ENCODE measurements at regions not wholly inside any gene's neighbourhood (a gene's known extent, or its start where the extent isn't known, plus 50 kb on each side); places are given as distances from the start of the nearest gene placed in this dataset.
A peak's percentile ranks its signal among the peaks of the same experiment; 100 is the strongest.

- ATAC-seq: no peak
- DNase-seq: no peak
- intact Hi-C loops (cut with DNase I): no loop called here
These were observed 526.1 kb upstream of the WWC1 start for GRCh38 chr5:167765352-167765751.

GRCh38 chr5:167766957-167767356 lies 524.5 kb upstream of the WWC1 start:
- intact Hi-C loops (cut with DNase I): no loop called here
- DNase-seq (no peak), ATAC-seq (no peak)

GRCh38 chr5:167767795-167768194 lies 523.6 kb upstream of the WWC1 start:
- intact Hi-C loops (cut with DNase I): no loop called here
- DNase-seq: no peak
- no peak for ATAC-seq

- intact Hi-C loops (cut with DNase I): no loop called here
- ATAC-seq: no peak
- no peak for DNase-seq
These were observed 521.5 kb upstream of the WWC1 start for GRCh38 chr5:167769846-167770413.

GRCh38 chr5:167770461-167770860 lies 521.0 kb upstream of the WWC1 start:
- intact Hi-C loops (cut with DNase I): no loop called here
- ATAC-seq (no peak), DNase-seq (no peak)

- ATAC-seq: no peak
- no peak for DNase-seq
- intact Hi-C loops (cut with DNase I): no loop called here
These were observed 519.9 kb upstream of the WWC1 start for GRCh38 chr5:167771571-167771970.

- intact Hi-C loops (cut with DNase I): no loop called here
- ATAC-seq (no peak), DNase-seq (no peak)
These were observed 517.7 kb upstream of the WWC1 start for GRCh38 chr5:167773668-167774301.

- intact Hi-C loops (cut with DNase I): no loop called here
- ATAC-seq (no peak), DNase-seq (no peak)
These were observed 513.7 kb upstream of the WWC1 start for GRCh38 chr5:167777746-167778145.

GRCh38 chr5:167778228-167778627 lies 513.2 kb upstream of the WWC1 start:
- no peak for DNase-seq
- ATAC-seq: peak in 1 of 2 donors; percentile 53
- intact Hi-C loops (cut with DNase I): no loop called here

GRCh38 chr5:167779644-167780043 lies 511.8 kb upstream of the WWC1 start:
- DNase-seq: no peak

GRCh38 chr5:167780177-167780576 lies 511.3 kb upstream of the WWC1 start:
- DNase-seq: no peak
- intact Hi-C loops (cut with DNase I): no loop called here
- no peak for ATAC-seq

More at GRCh38 chr5:167779644-167780043, 511.8 kb upstream of the WWC1 start:
- intact Hi-C loops (cut with DNase I): no loop called here
- ATAC-seq: no peak

GRCh38 chr5:167783145-167783817 lies 508.2 kb upstream of the WWC1 start:
- intact Hi-C loops (cut with DNase I): no loop called here
- peak in 1 of 2 donors; percentile 61 for ATAC-seq
- no peak for DNase-seq

GRCh38 chr5:167785106-167785505 lies 506.3 kb upstream of the WWC1 start:
- intact Hi-C loops (cut with DNase I): no loop called here
- ATAC-seq: peak; percentile 27 to 44

GRCh38 chr5:167785901-167786300 lies 505.5 kb upstream of the WWC1 start:
- intact Hi-C loops (cut with DNase I): no loop called here
- DNase-seq: no peak
- ATAC-seq: no peak

More at GRCh38 chr5:167785106-167785505, 506.3 kb upstream of the WWC1 start:
- DNase-seq: no peak

GRCh38 chr5:167786871-167787578 lies 504.4 kb upstream of the WWC1 start:
- ATAC-seq (no peak), DNase-seq (no peak)
- intact Hi-C loops (cut with DNase I): no loop called here

- no peak for ATAC-seq
- intact Hi-C loops (cut with DNase I): no loop called here
- DNase-seq: no peak
These were observed 501.4 kb upstream of the WWC1 start for GRCh38 chr5:167790045-167790444.

- intact Hi-C loops (cut with DNase I): no loop called here
- DNase-seq: no peak
- ATAC-seq: no peak
These were observed 500.8 kb upstream of the WWC1 start for GRCh38 chr5:167790462-167791260.

- DNase-seq (no peak), ATAC-seq (no peak)
- intact Hi-C loops (cut with DNase I): no loop called here
These were observed 498.9 kb upstream of the WWC1 start for GRCh38 chr5:167792514-167792913.

GRCh38 chr5:167793700-167794099 lies 497.7 kb upstream of the WWC1 start:
- DNase-seq (no peak), ATAC-seq (no peak)
- intact Hi-C loops (cut with DNase I): no loop called here

Measured in left cardiac atrium (tissue), 4 donors.